GM12878 (cell line): ENCODE measurements at regions not wholly inside any gene's neighbourhood (a gene's known extent, or its start where the extent isn't known, plus 50 kb on each side); places are given as distances from the start of the nearest gene placed in this dataset.

ENCODE experiments used
- BCL3 ChIP-seq: IDR thresholded peaks from 2 replicates; pipeline ENCODE4 v1.6.1; 2011; ENCODE audit warnings: borderline replicate concordance, low read depth, mild to moderate bottlenecking, moderate library complexity, low read length; ENCODE audit not compliant: insufficient read depth, poor library complexity, severe bottlenecking
- CHD4 ChIP-seq: fragments of 200-600 bp; sonication (generic); IDR thresholded peaks from 2 replicates; pipeline ENCODE4 v1.6.1; 2016; ENCODE audit warnings: mild to moderate bottlenecking
- CTCF ChIP-seq, 3 experiments: IDR thresholded peaks in 2 of 3; conservative IDR thresholded peaks in 1 of 3; 2 replicates each; pipeline ENCODE4 v1.5.1; 2011; ENCODE audit warnings: low read depth in 3 of 3, low read length in 3 of 3, mild to moderate bottlenecking in 3 of 3, control low read depth in 2 of 3, moderate library complexity in 2 of 3, inconsistent platforms in 1 of 3, mixed read lengths in 1 of 3; ENCODE audit not compliant: control insufficient read depth in 2 of 3, insufficient read depth in 1 of 3; ENCODE audit errors: extremely low read depth in 1 of 3
- FOXM1 ChIP-seq: IDR thresholded peaks from 2 replicates; pipeline ENCODE4 v1.6.1; 2012; ENCODE audit warnings: low read depth, mild to moderate bottlenecking, inconsistent platforms, low read length, moderate library complexity
- HDGF ChIP-seq: fragments of 450-650 bp; IDR thresholded peaks from 2 replicates; pipeline ENCODE4 v1.6.1; 2016; ENCODE audit warnings: antibody characterized with exemption
- MAX ChIP-seq: IDR thresholded peaks from 2 replicates; pipeline ENCODE4 v1.6.1; 2012; ENCODE audit warnings: low read depth, low read length, improper control_type of control experiment
- NFIC ChIP-seq: IDR thresholded peaks from 2 replicates; pipeline ENCODE4 v1.6.1; 2012; ENCODE audit warnings: low read depth, mild to moderate bottlenecking, inconsistent platforms, low read length, moderate library complexity
- SRF ChIP-seq, 2 experiments: IDR thresholded peaks; 2 replicates each; pipeline ENCODE4 v1.6.1; 2011; ENCODE audit warnings: low read depth in 2 of 2, low read length in 2 of 2, mild to moderate bottlenecking in 1 of 2, moderate library complexity in 1 of 2
- ZBTB11 ChIP-seq: fragments of 450-650 bp; formaldehyde crosslinking; IDR thresholded peaks from 2 replicates; pipeline ENCODE4 v1.5.0; 2022; ENCODE audit warnings: mild to moderate bottlenecking, missing genetic modification characterization

DNA sequence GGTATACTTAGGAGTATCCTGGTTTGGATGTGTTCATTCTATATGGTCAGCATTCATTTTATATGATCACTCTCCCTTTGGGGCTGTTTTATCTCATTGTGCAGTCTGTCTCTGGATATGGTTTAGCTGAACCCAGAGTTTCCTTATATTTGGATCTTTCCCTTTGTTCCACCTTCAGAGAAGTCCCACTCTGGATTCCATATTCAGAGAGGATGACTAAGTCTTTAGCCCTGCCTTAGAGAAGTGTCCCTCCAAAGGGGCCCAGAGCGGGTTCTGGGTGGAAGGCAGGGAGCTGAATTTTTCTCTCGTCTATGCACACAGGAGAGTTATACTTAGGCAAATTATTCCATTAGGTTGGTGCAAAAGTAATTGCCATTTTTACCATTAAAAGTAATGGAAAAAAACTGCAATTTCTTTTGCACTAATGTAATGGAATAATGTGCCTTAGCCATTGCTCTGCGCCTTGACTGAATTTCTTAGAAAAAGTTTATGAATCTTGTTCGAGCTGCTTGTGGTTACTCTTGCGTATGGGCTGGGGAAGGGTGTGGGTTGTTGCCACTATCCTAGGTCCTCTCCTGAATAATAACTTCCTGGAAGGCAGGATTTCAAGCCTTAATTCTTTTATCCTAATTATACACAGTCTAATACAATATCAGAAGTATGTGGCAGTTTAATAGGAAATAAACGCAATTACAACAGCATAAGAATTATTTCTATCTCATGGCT lies 74.2 kb upstream of the MTPN start:
- no peak for TF ChIP-seq BCL3
- TF ChIP-seq NFIC = no peak
- TF ChIP-seq CHD4 = no peak
- TF ChIP-seq MAX = no peak
- no peak for TF ChIP-seq CTCF (IDR thresholded peaks at IDR 0.05 in 2 of 3, conservative IDR thresholded peaks at IDR 0.05 in 1 of 3; ENCODE audit: control insufficient read depth in 2 of 3, extremely low read depth in 1 of 3, insufficient read depth in 1 of 3, low read depth in 3 of 3, low read length in 3 of 3)
- no peak for TF ChIP-seq FOXM1
- no peak for TF ChIP-seq HDGF
- TF ChIP-seq SRF (IDR thresholded peaks at IDR 0.05; ENCODE audit: low read depth in 2 of 2, low read length in 2 of 2) = no peak
- no peak for TF ChIP-seq ZBTB11 (CRISPR knock-in tag)
